Liver (tissue), 3 donors: ENCODE measurements at regions not wholly inside any gene's neighbourhood (a gene's known extent, or its start where the extent isn't known, plus 50 kb on each side); places are given as distances from the start of the nearest gene placed in this dataset.

Experiments used
- RAD21 ChIP-seq, 2 donors: IDR thresholded peaks; 2 replicates each; pipeline ENCODE4 v1.6.1; 2016; ENCODE audit warnings: antibody characterized with exemption in 2 of 2, mild to moderate bottlenecking in 2 of 2
- RXRA ChIP-seq, 2 donors: IDR thresholded peaks; 2 replicates each; pipeline ENCODE4 v1.6.1; 2017 to 2018; ENCODE audit warnings: antibody characterized with exemption in 2 of 2, mild to moderate bottlenecking in 1 of 2
- TAF1 ChIP-seq: conservative IDR thresholded peaks from 2 replicates; pipeline ENCODE4 v1.6.1; 2016; ENCODE audit warnings: antibody characterized with exemption, mild to moderate bottlenecking
- YY1 ChIP-seq: IDR thresholded peaks from 2 replicates; pipeline ENCODE4 v1.6.1; 2016; ENCODE audit warnings: antibody characterized with exemption, mild to moderate bottlenecking
- TF ChIP-seq, protein P1 (sequence below): fragments of 150-350 bp; IDR thresholded peaks from 2 replicates; pipeline ENCODE4 v1.5.1; 2017; ENCODE audit warnings: improper control_type of control experiment, low read depth, low read length; ENCODE audit not compliant: missing input control
- TF ChIP-seq, protein P2 (sequence below): IDR thresholded peaks from 2 replicates; pipeline ENCODE4 v1.6.1; 2016; ENCODE audit warnings: antibody characterized with exemption, mild to moderate bottlenecking
- TF ChIP-seq, protein P3 (sequence below): IDR thresholded peaks from 2 replicates; pipeline ENCODE4 v1.6.1; 2016; ENCODE audit warnings: antibody characterized with exemption
- TF ChIP-seq, protein P4 (sequence below): IDR thresholded peaks from 2 replicates; pipeline ENCODE4 v1.6.1; 2016; ENCODE audit warnings: antibody characterized with exemption
- donor health status: healthy.
- donor health status: healthy.

DNA sequence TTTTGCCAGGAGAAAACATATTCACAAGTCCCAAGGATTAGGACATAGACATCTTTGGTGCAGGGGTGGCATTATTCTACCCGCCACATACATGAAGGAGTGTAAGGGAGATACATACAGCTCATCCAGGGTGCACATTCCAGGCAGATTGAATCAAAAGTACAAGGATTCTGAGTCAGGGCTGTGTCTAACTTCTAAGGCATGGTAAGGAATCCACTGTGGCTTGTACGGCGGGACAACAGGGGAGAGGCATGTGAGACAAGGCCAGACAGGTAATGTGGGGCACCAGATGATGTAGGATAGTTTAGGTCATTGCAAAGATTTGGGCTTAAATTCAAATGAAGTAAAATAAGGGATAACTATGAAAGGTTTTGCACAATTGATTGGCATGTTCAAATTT is 780.9 kb downstream of the C6orf118 start:
- TF ChIP-seq, protein P1, sequence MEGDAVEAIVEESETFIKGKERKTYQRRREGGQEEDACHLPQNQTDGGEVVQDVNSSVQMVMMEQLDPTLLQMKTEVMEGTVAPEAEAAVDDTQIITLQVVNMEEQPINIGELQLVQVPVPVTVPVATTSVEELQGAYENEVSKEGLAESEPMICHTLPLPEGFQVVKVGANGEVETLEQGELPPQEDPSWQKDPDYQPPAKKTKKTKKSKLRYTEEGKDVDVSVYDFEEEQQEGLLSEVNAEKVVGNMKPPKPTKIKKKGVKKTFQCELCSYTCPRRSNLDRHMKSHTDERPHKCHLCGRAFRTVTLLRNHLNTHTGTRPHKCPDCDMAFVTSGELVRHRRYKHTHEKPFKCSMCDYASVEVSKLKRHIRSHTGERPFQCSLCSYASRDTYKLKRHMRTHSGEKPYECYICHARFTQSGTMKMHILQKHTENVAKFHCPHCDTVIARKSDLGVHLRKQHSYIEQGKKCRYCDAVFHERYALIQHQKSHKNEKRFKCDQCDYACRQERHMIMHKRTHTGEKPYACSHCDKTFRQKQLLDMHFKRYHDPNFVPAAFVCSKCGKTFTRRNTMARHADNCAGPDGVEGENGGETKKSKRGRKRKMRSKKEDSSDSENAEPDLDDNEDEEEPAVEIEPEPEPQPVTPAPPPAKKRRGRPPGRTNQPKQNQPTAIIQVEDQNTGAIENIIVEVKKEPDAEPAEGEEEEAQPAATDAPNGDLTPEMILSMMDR, result no peak
- TF ChIP-seq TAF1, result no peak
- TF ChIP-seq YY1, result no peak
- TF ChIP-seq, protein P2, sequence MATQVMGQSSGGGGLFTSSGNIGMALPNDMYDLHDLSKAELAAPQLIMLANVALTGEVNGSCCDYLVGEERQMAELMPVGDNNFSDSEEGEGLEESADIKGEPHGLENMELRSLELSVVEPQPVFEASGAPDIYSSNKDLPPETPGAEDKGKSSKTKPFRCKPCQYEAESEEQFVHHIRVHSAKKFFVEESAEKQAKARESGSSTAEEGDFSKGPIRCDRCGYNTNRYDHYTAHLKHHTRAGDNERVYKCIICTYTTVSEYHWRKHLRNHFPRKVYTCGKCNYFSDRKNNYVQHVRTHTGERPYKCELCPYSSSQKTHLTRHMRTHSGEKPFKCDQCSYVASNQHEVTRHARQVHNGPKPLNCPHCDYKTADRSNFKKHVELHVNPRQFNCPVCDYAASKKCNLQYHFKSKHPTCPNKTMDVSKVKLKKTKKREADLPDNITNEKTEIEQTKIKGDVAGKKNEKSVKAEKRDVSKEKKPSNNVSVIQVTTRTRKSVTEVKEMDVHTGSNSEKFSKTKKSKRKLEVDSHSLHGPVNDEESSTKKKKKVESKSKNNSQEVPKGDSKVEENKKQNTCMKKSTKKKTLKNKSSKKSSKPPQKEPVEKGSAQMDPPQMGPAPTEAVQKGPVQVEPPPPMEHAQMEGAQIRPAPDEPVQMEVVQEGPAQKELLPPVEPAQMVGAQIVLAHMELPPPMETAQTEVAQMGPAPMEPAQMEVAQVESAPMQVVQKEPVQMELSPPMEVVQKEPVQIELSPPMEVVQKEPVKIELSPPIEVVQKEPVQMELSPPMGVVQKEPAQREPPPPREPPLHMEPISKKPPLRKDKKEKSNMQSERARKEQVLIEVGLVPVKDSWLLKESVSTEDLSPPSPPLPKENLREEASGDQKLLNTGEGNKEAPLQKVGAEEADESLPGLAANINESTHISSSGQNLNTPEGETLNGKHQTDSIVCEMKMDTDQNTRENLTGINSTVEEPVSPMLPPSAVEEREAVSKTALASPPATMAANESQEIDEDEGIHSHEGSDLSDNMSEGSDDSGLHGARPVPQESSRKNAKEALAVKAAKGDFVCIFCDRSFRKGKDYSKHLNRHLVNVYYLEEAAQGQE, result no peak
- TF ChIP-seq, protein P3, sequence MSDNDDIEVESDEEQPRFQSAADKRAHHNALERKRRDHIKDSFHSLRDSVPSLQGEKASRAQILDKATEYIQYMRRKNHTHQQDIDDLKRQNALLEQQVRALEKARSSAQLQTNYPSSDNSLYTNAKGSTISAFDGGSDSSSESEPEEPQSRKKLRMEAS, result no peak
- TF ChIP-seq RAD21 (IDR thresholded peaks at IDR 0.05), result no peak
- no peak for TF ChIP-seq RXRA (IDR thresholded peaks at IDR 0.05)
- TF ChIP-seq, protein P4, sequence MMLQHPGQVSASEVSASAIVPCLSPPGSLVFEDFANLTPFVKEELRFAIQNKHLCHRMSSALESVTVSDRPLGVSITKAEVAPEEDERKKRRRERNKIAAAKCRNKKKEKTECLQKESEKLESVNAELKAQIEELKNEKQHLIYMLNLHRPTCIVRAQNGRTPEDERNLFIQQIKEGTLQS, result no peak
